Keratinocyte (primary cell): ENCODE measurements at regions not wholly inside any gene's neighbourhood (a gene's known extent, or its start where the extent isn't known, plus 50 kb on each side); places are given as distances from the start of the nearest gene placed in this dataset.

Experiments used
- DNase-seq: peaks from one replicate; pipeline ENCODE4 v3.0.0-alpha.2; 2011; ENCODE audit warnings: low read depth, missing footprints, low spot score
- FAIRE-seq: peaks from 2 replicates; lab custom pipeline; 2011; peaks lifted over from hg19 to GRCh38; lab: Jason Lieb, UNC
- H2AFZ ChIP-seq: 2 replicates; pipeline ENCODE4 v1.6.0; 2012; ENCODE audit warnings: low read length, control low read depth, inconsistent platforms; ENCODE audit not compliant: control insufficient read depth
- H3K27ac ChIP-seq: 2 replicates; pipeline ENCODE4 v1.5.1; 2011; ENCODE audit warnings: low read length; ENCODE audit not compliant: control insufficient read depth, insufficient read depth
- H3K27me3 ChIP-seq: 3 replicates; pipeline ENCODE4 v1.6.0; 2011; ENCODE audit warnings: low read length; ENCODE audit not compliant: control insufficient read depth, insufficient read depth; ENCODE audit errors: extremely low read depth
- H3K36me3 ChIP-seq, 2 experiments: 2 replicates in 1 of 2; 3 replicates in 1 of 2; pipeline ENCODE4 v1.5.1; 2011; ENCODE audit warnings: low read length in 2 of 2, mild to moderate bottlenecking in 1 of 2; ENCODE audit not compliant: control insufficient read depth in 2 of 2, insufficient read depth in 2 of 2; ENCODE audit errors: extremely low read depth in 1 of 2
- H3K4me1 ChIP-seq: 3 replicates; pipeline ENCODE4 v1.5.1; 2011; ENCODE audit warnings: low read length; ENCODE audit not compliant: control insufficient read depth, insufficient read depth; ENCODE audit errors: extremely low read depth
- H3K4me2 ChIP-seq: 3 replicates; pipeline ENCODE4 v1.6.0; 2011; ENCODE audit warnings: low read depth, low read length; ENCODE audit not compliant: control insufficient read depth, insufficient read depth; ENCODE audit errors: extremely low read depth
- H3K4me3 ChIP-seq, 3 experiments: fragments of 200-600 bp in 1 of 3; sonication (generic) in 1 of 3; 2 replicates in 2 of 3; 3 replicates in 1 of 3; pipeline ENCODE4 v1.5.1; 2011 to 2016; ENCODE audit warnings: low read length in 3 of 3, mild to moderate bottlenecking in 3 of 3, control low read depth in 2 of 3, inconsistent platforms in 1 of 3, low read depth in 1 of 3, mixed read lengths in 1 of 3, mixed run types in 1 of 3, moderate library complexity in 1 of 3; ENCODE audit not compliant: control insufficient read depth in 2 of 3, insufficient read depth in 2 of 3; ENCODE audit errors: extremely low read depth in 1 of 3
- H3K79me2 ChIP-seq: 2 replicates; pipeline ENCODE4 v1.6.0; 2012; ENCODE audit warnings: low read length; ENCODE audit not compliant: control insufficient read depth, insufficient read depth
- H3K9ac ChIP-seq: 3 replicates; pipeline ENCODE4 v1.6.0; 2011; ENCODE audit warnings: low read length; ENCODE audit not compliant: control insufficient read depth, insufficient read depth; ENCODE audit errors: extremely low read depth
- H3K9me1 ChIP-seq: 3 replicates; pipeline ENCODE4 v1.6.0; 2011; ENCODE audit warnings: low read length; ENCODE audit not compliant: control insufficient read depth, insufficient read depth; ENCODE audit errors: extremely low read depth
- H3K9me3 ChIP-seq: 2 replicates; pipeline ENCODE4 v1.5.1; 2012; ENCODE audit warnings: low read depth, low read length; ENCODE audit not compliant: control insufficient read depth
- H4K20me1 ChIP-seq: 3 replicates; pipeline ENCODE4 v1.6.0; 2011; ENCODE audit warnings: low read length; ENCODE audit not compliant: control insufficient read depth, insufficient read depth; ENCODE audit errors: extremely low read depth
- EZH2 ChIP-seq: IDR thresholded peaks from one replicate; pipeline ENCODE4 v1.6.1; 2012; ENCODE audit warnings: inconsistent platforms, mild to moderate bottlenecking, low read length, moderate library complexity
- dilution Hi-C: fragments of 300-500 bp; cut with MboI; formaldehyde crosslinking; loops from one replicate; pipeline ENCODE4 v1.7.0; 2020; ENCODE audit warnings: low sequenced_read_pairs; ENCODE audit not compliant: extremely low pct_ligation_motif_present
- TF ChIP-seq, protein P1 (sequence below), 3 experiments: IDR thresholded peaks in 1 of 3; conservative IDR thresholded peaks in 1 of 3; optimal IDR thresholded peaks in 1 of 3; 2 replicates in 2 of 3; 3 replicates in 1 of 3; pipeline versions ENCODE3 to v1.5.1; 2011; ENCODE audit warnings: low read length in 3 of 3, mild to moderate bottlenecking in 3 of 3, moderate library complexity in 2 of 3, control low read depth in 1 of 3, inconsistent platforms in 1 of 3; ENCODE audit not compliant: insufficient read depth in 2 of 3; ENCODE audit errors: extremely low read depth in 1 of 3

DNA sequence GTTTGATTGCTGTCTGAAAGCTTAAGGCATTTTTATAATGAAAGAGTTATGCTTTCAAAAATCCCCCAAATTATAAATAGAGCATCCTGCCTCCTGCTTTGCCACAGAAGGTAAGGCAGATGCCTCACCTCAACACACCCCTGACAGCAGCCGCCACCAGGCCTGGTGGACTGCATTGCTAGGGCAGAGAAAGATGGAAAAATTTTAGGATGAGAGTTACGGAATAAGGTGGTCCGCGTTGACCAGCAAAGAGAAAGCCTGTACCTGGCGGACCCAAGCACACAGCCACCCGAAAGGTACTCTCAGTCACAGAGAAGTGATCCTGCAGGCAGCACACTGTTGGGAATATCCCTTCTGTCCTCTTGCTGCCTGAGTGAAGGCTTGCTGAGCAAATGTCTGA, 360.4 kb upstream of the SHH start:
- Histone ChIP-seq H2AFZ (no peak overlapping the region), H3K9me1 (no peaks in the 10 kb centered on the region), H4K20me1 (no peaks in the 10 kb centered on the region), H3K4me3 (no peak overlapping the region), H3K9me3 (peaks cover 9% of the 10 kb centered on the region), H3K4me1 (no peaks in the 10 kb centered on the region), H3K79me2 (no peaks in the 10 kb centered on the region), H3K4me2 (no peak overlapping the region), H3K27me3 (no peaks in the 10 kb centered on the region), H3K27ac (no peak overlapping the region), H3K36me3 (no peaks in the 10 kb centered on the region), H3K9ac (no peak overlapping the region)
- FAIRE-seq (no peak), DNase-seq (no peak)
- dilution Hi-C loops, result no loop called here
- no peak for TF ChIP-seq EZH2
- TF ChIP-seq, protein P1, sequence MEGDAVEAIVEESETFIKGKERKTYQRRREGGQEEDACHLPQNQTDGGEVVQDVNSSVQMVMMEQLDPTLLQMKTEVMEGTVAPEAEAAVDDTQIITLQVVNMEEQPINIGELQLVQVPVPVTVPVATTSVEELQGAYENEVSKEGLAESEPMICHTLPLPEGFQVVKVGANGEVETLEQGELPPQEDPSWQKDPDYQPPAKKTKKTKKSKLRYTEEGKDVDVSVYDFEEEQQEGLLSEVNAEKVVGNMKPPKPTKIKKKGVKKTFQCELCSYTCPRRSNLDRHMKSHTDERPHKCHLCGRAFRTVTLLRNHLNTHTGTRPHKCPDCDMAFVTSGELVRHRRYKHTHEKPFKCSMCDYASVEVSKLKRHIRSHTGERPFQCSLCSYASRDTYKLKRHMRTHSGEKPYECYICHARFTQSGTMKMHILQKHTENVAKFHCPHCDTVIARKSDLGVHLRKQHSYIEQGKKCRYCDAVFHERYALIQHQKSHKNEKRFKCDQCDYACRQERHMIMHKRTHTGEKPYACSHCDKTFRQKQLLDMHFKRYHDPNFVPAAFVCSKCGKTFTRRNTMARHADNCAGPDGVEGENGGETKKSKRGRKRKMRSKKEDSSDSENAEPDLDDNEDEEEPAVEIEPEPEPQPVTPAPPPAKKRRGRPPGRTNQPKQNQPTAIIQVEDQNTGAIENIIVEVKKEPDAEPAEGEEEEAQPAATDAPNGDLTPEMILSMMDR (optimal IDR thresholded peaks at IDR 0.05 in 1 of 3, IDR thresholded peaks at IDR 0.05 in 1 of 3, conservative IDR thresholded peaks at IDR 0.05 in 1 of 3; ENCODE audit: extremely low read depth in 1 of 3, insufficient read depth in 2 of 3, low read length in 3 of 3), result no peak

DNA sequence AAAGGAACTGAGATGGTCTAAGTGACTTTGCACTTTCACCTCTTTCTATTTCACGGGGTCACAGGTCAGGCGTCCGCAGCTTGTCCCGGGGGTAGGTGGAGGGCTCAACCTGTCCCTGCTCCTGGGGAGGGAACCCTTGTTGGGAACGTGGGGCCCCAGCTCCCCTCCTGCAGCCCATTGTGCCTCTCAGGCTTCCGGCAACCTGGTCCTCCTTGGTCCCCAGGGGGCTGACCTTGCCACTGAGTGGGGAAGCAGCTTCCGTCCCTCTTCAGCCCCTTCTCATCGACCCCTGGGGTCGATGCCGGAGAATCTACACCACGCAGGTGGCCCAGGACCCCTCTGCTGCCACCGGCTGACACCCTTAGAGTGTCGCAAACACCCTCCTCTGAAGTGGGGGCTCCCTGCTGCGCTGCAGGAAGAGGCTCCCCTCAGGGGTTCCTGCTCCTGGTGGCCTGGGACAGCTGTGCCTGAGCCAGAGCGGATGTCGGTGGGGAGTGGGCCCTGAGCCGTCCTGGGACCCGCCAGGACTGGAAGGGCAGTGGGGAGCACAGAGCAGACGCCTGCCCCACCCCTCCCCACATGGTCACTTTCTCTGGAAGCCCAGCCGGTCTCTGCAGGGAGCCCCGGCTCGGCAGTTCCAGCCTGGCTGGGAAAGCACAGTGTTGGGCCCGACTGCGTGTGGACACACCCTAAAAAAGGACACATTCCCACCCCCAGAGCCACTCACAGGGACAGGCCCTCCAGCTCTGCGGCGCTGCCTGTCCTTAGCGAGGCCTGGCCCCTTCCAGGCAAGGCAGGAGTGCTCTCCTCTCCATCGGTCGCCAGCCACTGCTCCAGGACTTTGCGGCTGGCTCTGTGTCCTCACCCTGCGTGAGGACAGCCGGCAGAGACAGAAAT, 357.5 kb upstream of the SHH start:
- no peak overlapping the region for H2AFZ ChIP-seq
- H3K27ac ChIP-seq, result no peak overlapping the region
- H3K79me2 ChIP-seq, result no peaks in the 10 kb centered on the region
- H3K9ac ChIP-seq, result no peak overlapping the region
- H3K4me3 ChIP-seq, result no peak overlapping the region
- H4K20me1 ChIP-seq, result no peaks in the 10 kb centered on the region
- DNase-seq, result no peak
- dilution Hi-C loops, result no loop called here
- H3K4me1 ChIP-seq, result no peaks in the 10 kb centered on the region
- TF ChIP-seq, protein P1 (optimal IDR thresholded peaks at IDR 0.05 in 1 of 3, IDR thresholded peaks at IDR 0.05 in 1 of 3, conservative IDR thresholded peaks at IDR 0.05 in 1 of 3; ENCODE audit: extremely low read depth in 1 of 3, insufficient read depth in 2 of 3, low read length in 3 of 3), result no peak
- no peak for TF ChIP-seq EZH2
- no peaks in the 10 kb centered on the region for H3K27me3 ChIP-seq
- no peak for FAIRE-seq
- no peaks in the 10 kb centered on the region for H3K36me3 ChIP-seq
- H3K4me2 ChIP-seq, result no peak overlapping the region
- no peaks in the 10 kb centered on the region for H3K9me1 ChIP-seq
- peaks cover 5% of the 10 kb centered on the region for H3K9me3 ChIP-seq
